ENCODE measurements at regions not wholly inside any gene's neighbourhood (a gene's known extent, or its start where the extent isn't known, plus 50 kb on each side); places are given as distances from the start of the nearest gene placed in this dataset.

- H3K23ac ChIP-seq (ENCODE audit: low read depth, low read length, poor library complexity) = no peak overlapping the region
Measured at GRCh38 chr14:88064841-88065240, 59.9 kb downstream of the GPR65 start.

GRCh38 chr14:88069677-88070076, 64.7 kb downstream of the GPR65 start:
- no peak for DNase-seq (ENCODE audit: low spot score)
- Histone ChIP-seq H3K9ac (ENCODE audit: low read depth, low read length, poor library complexity) (no peak overlapping the region), H3K36me3 (replicated peaks in 1 of 2; ENCODE audit: control insufficient read depth in 2 of 2, insufficient read depth in 2 of 2, low read length in 2 of 2) (no peaks in the 10 kb centered on the region), H3K4me3 (ENCODE audit: low read length in 2 of 2) (no peak overlapping the region), H3K23ac (ENCODE audit: low read depth, low read length, poor library complexity) (no peak overlapping the region), H2BK120ac (ENCODE audit: low read depth, low read length) (no peak overlapping the region), H4K91ac (ENCODE audit: low read depth, low read length, poor library complexity) (no peak overlapping the region), H2BK15ac (ENCODE audit: low read length) (no peak overlapping the region), H3K79me1 (ENCODE audit: low read depth, low read length) (no peaks in the 10 kb centered on the region), H3K27ac (replicated peaks; ENCODE audit: low read length) (no peak overlapping the region), H4K8ac (ENCODE audit: low read depth, low read length) (no peak overlapping the region), H2AFZ (ENCODE audit: low read length) (no peak overlapping the region), H3K4me1 (ENCODE audit: control insufficient read depth in 2 of 2, insufficient read depth in 1 of 2, low read depth in 1 of 2, low read length in 2 of 2) (no peaks in the 10 kb centered on the region), H3K4me2 (ENCODE audit: insufficient read depth, low read length, poor library complexity, severe bottlenecking) (no peak overlapping the region), H3K18ac (ENCODE audit: low read length) (no peak overlapping the region), H2BK12ac (ENCODE audit: low read length) (no peak overlapping the region), H3K4ac (ENCODE audit: low read length) (no peak overlapping the region), H3K27me3 (ENCODE audit: control insufficient read depth in 3 of 3, insufficient read depth in 3 of 3, low read depth in 1 of 3, low read length in 3 of 3) (no peaks in the 10 kb centered on the region), H2AK5ac (ENCODE audit: low read depth, low read length) (no peak overlapping the region), H3K9me3 (replicated peaks in 1 of 2; ENCODE audit: control insufficient read depth in 2 of 2, insufficient read depth in 1 of 2, low read depth in 1 of 2, low read length in 2 of 2) (no peaks in the 10 kb centered on the region), H2BK5ac (ENCODE audit: low read length) (no peak overlapping the region), H3K14ac (ENCODE audit: low read length) (no peak overlapping the region)
- WGBS, 2 donors (ENCODE audit: extremely low coverage in 2 of 2, insufficient read length in 2 of 2, insufficient replicate concordance in 1 of 2) = no CpG with 5 or more reads among the region's 1 CpG

More at GRCh38 chr14:88064841-88065240, 59.9 kb downstream of the GPR65 start:
- Histone ChIP-seq H3K27me3 (ENCODE audit: control insufficient read depth in 3 of 3, insufficient read depth in 3 of 3, low read depth in 1 of 3, low read length in 3 of 3) (no peaks in the 10 kb centered on the region), H3K14ac (ENCODE audit: low read length) (no peak overlapping the region), H3K27ac (replicated peaks; ENCODE audit: low read length) (no peak overlapping the region), H4K8ac (ENCODE audit: low read depth, low read length) (no peak overlapping the region), H3K4me1 (ENCODE audit: control insufficient read depth in 2 of 2, insufficient read depth in 1 of 2, low read depth in 1 of 2, low read length in 2 of 2) (no peaks in the 10 kb centered on the region), H3K9me3 (replicated peaks in 1 of 2; ENCODE audit: control insufficient read depth in 2 of 2, insufficient read depth in 1 of 2, low read depth in 1 of 2, low read length in 2 of 2) (no peaks in the 10 kb centered on the region), H3K79me1 (ENCODE audit: low read depth, low read length) (no peaks in the 10 kb centered on the region), H2BK5ac (ENCODE audit: low read length) (no peak overlapping the region), H3K36me3 (replicated peaks in 1 of 2; ENCODE audit: control insufficient read depth in 2 of 2, insufficient read depth in 2 of 2, low read length in 2 of 2) (no peaks in the 10 kb centered on the region), H3K18ac (ENCODE audit: low read length) (no peak overlapping the region), H3K4me2 (ENCODE audit: insufficient read depth, low read length, poor library complexity, severe bottlenecking) (no peak overlapping the region), H2AFZ (ENCODE audit: low read length) (no peak overlapping the region), H2BK15ac (ENCODE audit: low read length) (no peak overlapping the region), H4K91ac (ENCODE audit: low read depth, low read length, poor library complexity) (no peak overlapping the region), H3K4me3 (ENCODE audit: low read length in 2 of 2) (no peak overlapping the region), H2BK12ac (ENCODE audit: low read length) (no peak overlapping the region), H2BK120ac (ENCODE audit: low read depth, low read length) (no peak overlapping the region), H3K9ac (ENCODE audit: low read depth, low read length, poor library complexity) (no peak overlapping the region), H3K4ac (ENCODE audit: low read length) (no peak overlapping the region), H2AK5ac (ENCODE audit: low read depth, low read length) (no peak overlapping the region)
- WGBS, 2 donors (ENCODE audit: extremely low coverage in 2 of 2, insufficient read length in 2 of 2, insufficient replicate concordance in 1 of 2) = no CpG with 5 or more reads among the region's 4 CpGs
- no peak for DNase-seq (ENCODE audit: low spot score)

- Histone ChIP-seq H2BK5ac (ENCODE audit: low read length) (no peak overlapping the region), H3K36me3 (replicated peaks in 1 of 2; ENCODE audit: control insufficient read depth in 2 of 2, insufficient read depth in 2 of 2, low read length in 2 of 2) (no peaks in the 10 kb centered on the region), H2BK15ac (ENCODE audit: low read length) (no peak overlapping the region), H3K23ac (ENCODE audit: low read depth, low read length, poor library complexity) (no peak overlapping the region), H3K4me1 (ENCODE audit: control insufficient read depth in 2 of 2, insufficient read depth in 1 of 2, low read depth in 1 of 2, low read length in 2 of 2) (no peaks in the 10 kb centered on the region), H3K4me3 (ENCODE audit: low read length in 2 of 2) (no peak overlapping the region), H2AK5ac (ENCODE audit: low read depth, low read length) (no peak overlapping the region), H3K4ac (ENCODE audit: low read length) (no peak overlapping the region), H4K91ac (ENCODE audit: low read depth, low read length, poor library complexity) (no peak overlapping the region), H4K8ac (ENCODE audit: low read depth, low read length) (no peak overlapping the region), H3K9ac (ENCODE audit: low read depth, low read length, poor library complexity) (no peak overlapping the region), H3K27ac (replicated peaks; ENCODE audit: low read length) (no peak overlapping the region), H3K27me3 (ENCODE audit: control insufficient read depth in 3 of 3, insufficient read depth in 3 of 3, low read depth in 1 of 3, low read length in 3 of 3) (no peaks in the 10 kb centered on the region), H2AFZ (ENCODE audit: low read length) (no peak overlapping the region), H3K14ac (ENCODE audit: low read length) (no peak overlapping the region), H3K4me2 (ENCODE audit: insufficient read depth, low read length, poor library complexity, severe bottlenecking) (no peak overlapping the region), H3K79me1 (ENCODE audit: low read depth, low read length) (no peaks in the 10 kb centered on the region), H2BK12ac (ENCODE audit: low read length) (no peak overlapping the region), H3K9me3 (replicated peaks in 1 of 2; ENCODE audit: control insufficient read depth in 2 of 2, insufficient read depth in 1 of 2, low read depth in 1 of 2, low read length in 2 of 2) (no peaks in the 10 kb centered on the region), H3K18ac (ENCODE audit: low read length) (no peak overlapping the region), H2BK120ac (ENCODE audit: low read depth, low read length) (no peak overlapping the region)
- no CpG with 5 or more reads among the region's 4 CpGs for WGBS, 2 donors (ENCODE audit: extremely low coverage in 2 of 2, insufficient read length in 2 of 2, insufficient replicate concordance in 1 of 2)
- no peak for DNase-seq (ENCODE audit: low spot score)
Measured at GRCh38 chr14:88075269-88075981, 70.5 kb downstream of the GPR65 start.

- no peak overlapping the region for H3K18ac ChIP-seq (ENCODE audit: low read length)
- DNase-seq (ENCODE audit: low spot score) = no peak
- no CpG with 5 or more reads among the region's 1 CpG for WGBS, 2 donors (ENCODE audit: extremely low coverage in 2 of 2, insufficient read length in 2 of 2, insufficient replicate concordance in 1 of 2)
Measured at GRCh38 chr14:88078525-88078924, 73.6 kb downstream of the GPR65 start.

More at GRCh38 chr14:88078525-88078924, 73.6 kb downstream of the GPR65 start:
- Histone ChIP-seq H3K4ac (ENCODE audit: low read length) (no peak overlapping the region), H3K14ac (ENCODE audit: low read length) (no peak overlapping the region), H3K27me3 (ENCODE audit: control insufficient read depth in 3 of 3, insufficient read depth in 3 of 3, low read depth in 1 of 3, low read length in 3 of 3) (no peaks in the 10 kb centered on the region), H4K91ac (ENCODE audit: low read depth, low read length, poor library complexity) (no peak overlapping the region), H3K4me1 (ENCODE audit: control insufficient read depth in 2 of 2, insufficient read depth in 1 of 2, low read depth in 1 of 2, low read length in 2 of 2) (no peaks in the 10 kb centered on the region), H3K4me2 (ENCODE audit: insufficient read depth, low read length, poor library complexity, severe bottlenecking) (no peak overlapping the region), H2BK120ac (ENCODE audit: low read depth, low read length) (no peak overlapping the region), H3K79me1 (ENCODE audit: low read depth, low read length) (no peaks in the 10 kb centered on the region), H3K9ac (ENCODE audit: low read depth, low read length, poor library complexity) (no peak overlapping the region), H2BK5ac (ENCODE audit: low read length) (no peak overlapping the region), H2BK12ac (ENCODE audit: low read length) (no peak overlapping the region), H3K4me3 (ENCODE audit: low read length in 2 of 2) (no peak overlapping the region), H2BK15ac (ENCODE audit: low read length) (no peak overlapping the region), H3K27ac (replicated peaks; ENCODE audit: low read length) (no peak overlapping the region), H3K9me3 (replicated peaks in 1 of 2; ENCODE audit: control insufficient read depth in 2 of 2, insufficient read depth in 1 of 2, low read depth in 1 of 2, low read length in 2 of 2) (no peaks in the 10 kb centered on the region), H2AK5ac (ENCODE audit: low read depth, low read length) (no peak overlapping the region), H4K8ac (ENCODE audit: low read depth, low read length) (no peak overlapping the region), H2AFZ (ENCODE audit: low read length) (no peak overlapping the region), H3K23ac (ENCODE audit: low read depth, low read length, poor library complexity) (no peak overlapping the region), H3K36me3 (replicated peaks in 1 of 2; ENCODE audit: control insufficient read depth in 2 of 2, insufficient read depth in 2 of 2, low read length in 2 of 2) (no peaks in the 10 kb centered on the region)

Data from neuronal stem cell (in vitro differentiated cells).